Brain microvascular endothelial cell (primary cell): ENCODE measurements at regions not wholly inside any gene's neighbourhood (a gene's known extent, or its start where the extent isn't known, plus 50 kb on each side); places are given as distances from the start of the nearest gene placed in this dataset.

Experiments used
- DNase-seq: peaks from one replicate; pipeline ENCODE4 v3.0.0-alpha.2; 2020
- H3K27ac ChIP-seq: fragments of 250-450 bp; sonication (Bioruptor Pico); 2 replicates; pipeline ENCODE4 v1.5.1; 2020; ENCODE audit warnings: mild to moderate bottlenecking, moderate library complexity
- H3K27me3 ChIP-seq: fragments of 250-450 bp; sonication (Bioruptor Pico); replicated peaks from 2 replicates; pipeline ENCODE4 v1.5.1; 2020; ENCODE audit warnings: mild to moderate bottlenecking
- H3K36me3 ChIP-seq: fragments of 250-450 bp; sonication (Bioruptor Pico); replicated peaks from 2 replicates; pipeline ENCODE4 v1.5.1; 2020; ENCODE audit warnings: mild to moderate bottlenecking
- H3K4me3 ChIP-seq: 2 replicates; pipeline ENCODE4 v1.5.1; 2011; ENCODE audit warnings: low read depth, mild to moderate bottlenecking, control low read depth, low read length, moderate library complexity
- CTCF ChIP-seq: IDR thresholded peaks from 2 replicates; pipeline ENCODE4 v1.5.1; 2011; ENCODE audit warnings: low read depth, mild to moderate bottlenecking, moderate library complexity, low read length, control low read depth, inconsistent platforms; ENCODE audit errors: missing control alignments
- in situ Hi-C: cut with HindIII; loops from 2 replicates; pipeline ENCODE4 v1.10.0; 2017; ENCODE audit warnings: low sequenced_read_pairs, low pct_ligation_motif_present

- in situ Hi-C loops, result no loop called here
- Histone ChIP-seq H3K27me3 (no peaks in the 10 kb centered on the region), H3K4me3 (no peak overlapping the region), H3K36me3 (no peaks in the 10 kb centered on the region), H3K27ac (no peak overlapping the region)
- no peak for DNase-seq
- TF ChIP-seq CTCF, result no peak
Observed at GRCh38 chr7:124399941-124400340, 365.7 kb downstream of the GPR37 start.

- TF ChIP-seq CTCF, result no peak
- H3K27me3 ChIP-seq, result no peaks in the 10 kb centered on the region
- no peak overlapping the region for H3K27ac ChIP-seq
- H3K4me3 ChIP-seq, result no peak overlapping the region
- DNase-seq, result no peak
- H3K36me3 ChIP-seq, result no peaks in the 10 kb centered on the region
- in situ Hi-C loops, result no loop called here
Observed at GRCh38 chr7:124398937-124399552, 366.2 kb upstream of the TMEM229A start.

- no peak for TF ChIP-seq CTCF
- in situ Hi-C loops, result no loop called here
- H3K36me3 ChIP-seq, result no peaks in the 10 kb centered on the region
- H3K4me3 ChIP-seq, result no peak overlapping the region
- DNase-seq, result no peak
- no peaks in the 10 kb centered on the region for H3K27me3 ChIP-seq
- no peak overlapping the region for H3K27ac ChIP-seq
Observed at GRCh38 chr7:124397134-124397533, 364.3 kb upstream of the TMEM229A start.

GRCh38 chr7:124390301-124390700 is 357.4 kb upstream of the TMEM229A start:
- TF ChIP-seq CTCF, result no peak
- in situ Hi-C loops, result no loop called here

GRCh38 chr7:124388751-124389150 is 355.9 kb upstream of the TMEM229A start:
- no peaks in the 10 kb centered on the region for H3K36me3 ChIP-seq
- H3K4me3 ChIP-seq, result no peak overlapping the region
- no peak for TF ChIP-seq CTCF
- no peaks in the 10 kb centered on the region for H3K27me3 ChIP-seq
- no peak overlapping the region for H3K27ac ChIP-seq
- in situ Hi-C loops, result no loop called here
- DNase-seq, result no peak

More at GRCh38 chr7:124390301-124390700, 357.4 kb upstream of the TMEM229A start:
- Histone ChIP-seq H3K36me3 (no peaks in the 10 kb centered on the region), H3K4me3 (no peak overlapping the region), H3K27ac (no peak overlapping the region), H3K27me3 (no peaks in the 10 kb centered on the region)
- DNase-seq, result no peak

GRCh38 chr7:124387056-124387455 is 354.2 kb upstream of the TMEM229A start:
- no peak for TF ChIP-seq CTCF
- no peaks in the 10 kb centered on the region for H3K36me3 ChIP-seq
- no peak overlapping the region for H3K4me3 ChIP-seq
- in situ Hi-C loops, result no loop called here
- H3K27ac ChIP-seq, result no peak overlapping the region
- no peak for DNase-seq
- H3K27me3 ChIP-seq, result no peaks in the 10 kb centered on the region
